ENCODE measurements at regions not wholly inside any gene's neighbourhood (a gene's known extent, or its start where the extent isn't known, plus 50 kb on each side); places are given as distances from the start of the nearest gene placed in this dataset.

GRCh38 chr7:86978808-86979506 lies 80.5 kb downstream of the ELAPOR2 start (continued):
- no peak for TF ChIP-seq RAD21 (IDR thresholded peaks at IDR 0.05; ENCODE audit: insufficient read depth, low read depth, low read length)
- TF ChIP-seq PKNOX1 (IDR thresholded peaks at IDR 0.05), result no peak
- no peak for TF ChIP-seq ZNF207 (IDR thresholded peaks at IDR 0.05; ENCODE audit: borderline replicate concordance)
- TF ChIP-seq ZBTB40 (IDR thresholded peaks at IDR 0.05; ENCODE audit: borderline replicate concordance), result no peak
- no peak for TF ChIP-seq ATF7 (IDR thresholded peaks at IDR 0.05; ENCODE audit: low read depth)
- TF ChIP-seq TCF7 (IDR thresholded peaks at IDR 0.05; ENCODE audit: borderline replicate concordance), result peak; percentile 95
- no peak for TF ChIP-seq ZBTB4 (CRISPR knock-in tag; IDR thresholded peaks at IDR 0.05)
- no peak for TF ChIP-seq FOXK2 (IDR thresholded peaks at IDR 0.05)
- no peak for TF ChIP-seq ELK1 (IDR thresholded peaks at IDR 0.05; ENCODE audit: low read depth, low read length)
- no peak for TF ChIP-seq PAX5 (IDR thresholded peaks at IDR 0.05; ENCODE audit: borderline replicate concordance, low read depth, low read length)
- no peak for TF ChIP-seq POLR2AphosphoS5 (IDR thresholded peaks at IDR 0.05; ENCODE audit: low read length)
- TF ChIP-seq RELA (IDR thresholded peaks at IDR 0.05; ENCODE audit: borderline replicate concordance, partially characterized antibody), result no peak
- no peak for TF ChIP-seq PRDM15 (CRISPR knock-in tag; IDR thresholded peaks at IDR 0.05)
- no peak for TF ChIP-seq MEF2B (IDR thresholded peaks at IDR 0.05; ENCODE audit: partially characterized antibody, poor library complexity, severe bottlenecking)
- TF ChIP-seq POLR2A (IDR thresholded peaks at IDR 0.05; ENCODE audit: low read depth, low read length), result no peak
